HG02678 (cell line): ENCODE measurements at regions not wholly inside any gene's neighbourhood (a gene's known extent, or its start where the extent isn't known, plus 50 kb on each side); places are given as distances from the start of the nearest gene placed in this dataset.
"Not testable (repeated sequence)": the region's sequence is repeated elsewhere in the genome, so short reads cannot be mapped to it uniquely, and the experiment has no call there.

ENCODE experiments used
- ATAC-seq: cut with Tn5 transposase; IDR thresholded peaks from one replicate; pipeline ENCODE4 v1.9.1; 2021; ENCODE audit warnings: mild to moderate bottlenecking, moderate library complexity; ENCODE audit not compliant: unreplicated experiment

DNA sequence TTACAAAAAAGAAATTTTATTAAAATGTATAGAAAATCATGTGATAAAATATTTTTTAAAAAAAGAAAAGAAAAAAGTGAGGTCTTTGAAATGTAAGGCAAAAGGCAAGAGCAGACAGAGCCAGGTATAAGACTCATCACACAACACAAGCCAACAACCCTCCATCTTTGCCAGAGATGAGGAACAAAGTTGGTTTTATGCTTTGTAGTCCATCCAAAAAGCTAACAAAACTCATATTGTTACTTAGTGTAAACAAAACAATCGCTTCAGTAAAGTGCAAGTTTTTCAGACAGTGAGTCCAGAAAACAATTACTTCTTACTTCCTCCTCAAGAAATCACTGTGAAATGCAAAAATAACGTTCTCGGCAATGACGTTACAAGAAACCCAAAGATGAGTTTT, 233.9 kb upstream of the FRG1 start:
- not testable (repeated sequence) for ATAC-seq

DNA sequence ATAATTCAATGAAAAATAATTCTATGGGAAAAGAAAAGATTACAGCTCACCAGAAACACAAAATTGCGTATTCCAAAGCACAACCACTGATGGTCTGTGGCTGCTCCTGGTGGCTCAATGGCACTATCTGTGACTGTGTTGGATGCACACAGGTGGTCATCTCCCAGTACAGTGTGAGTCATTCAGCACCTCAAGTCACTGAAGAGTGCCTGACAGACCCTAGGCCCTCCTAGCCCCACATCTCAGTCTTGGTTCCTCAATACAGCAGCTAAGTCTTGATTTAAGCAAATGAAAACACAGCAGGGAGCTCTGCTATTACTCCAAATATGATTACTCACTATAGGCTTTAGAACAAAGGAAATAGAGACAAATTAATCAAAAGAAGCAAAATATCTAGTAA, 233.4 kb upstream of the FRG1 start:
- ATAC-seq = not testable (repeated sequence)

DNA sequence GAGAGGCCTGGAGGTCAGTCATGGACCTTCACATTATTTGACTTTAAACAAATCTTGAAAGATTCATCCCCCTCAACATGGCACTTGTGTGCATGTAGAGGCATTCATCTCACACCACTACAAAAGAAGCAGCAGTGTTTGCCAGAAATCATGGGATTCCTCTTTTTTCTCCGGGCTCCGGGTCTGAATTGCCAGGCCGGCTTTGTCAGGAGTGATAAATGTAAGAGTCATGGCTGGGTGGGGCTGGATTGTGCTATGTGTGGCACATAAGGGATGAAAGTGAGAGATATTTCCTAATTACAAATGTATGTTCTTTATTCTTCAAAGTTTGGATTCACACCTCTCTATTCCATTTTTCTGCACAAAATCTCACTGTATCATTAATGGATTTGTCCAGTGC, 228.7 kb upstream of the FRG1 start:
- ATAC-seq = not testable (repeated sequence)

DNA sequence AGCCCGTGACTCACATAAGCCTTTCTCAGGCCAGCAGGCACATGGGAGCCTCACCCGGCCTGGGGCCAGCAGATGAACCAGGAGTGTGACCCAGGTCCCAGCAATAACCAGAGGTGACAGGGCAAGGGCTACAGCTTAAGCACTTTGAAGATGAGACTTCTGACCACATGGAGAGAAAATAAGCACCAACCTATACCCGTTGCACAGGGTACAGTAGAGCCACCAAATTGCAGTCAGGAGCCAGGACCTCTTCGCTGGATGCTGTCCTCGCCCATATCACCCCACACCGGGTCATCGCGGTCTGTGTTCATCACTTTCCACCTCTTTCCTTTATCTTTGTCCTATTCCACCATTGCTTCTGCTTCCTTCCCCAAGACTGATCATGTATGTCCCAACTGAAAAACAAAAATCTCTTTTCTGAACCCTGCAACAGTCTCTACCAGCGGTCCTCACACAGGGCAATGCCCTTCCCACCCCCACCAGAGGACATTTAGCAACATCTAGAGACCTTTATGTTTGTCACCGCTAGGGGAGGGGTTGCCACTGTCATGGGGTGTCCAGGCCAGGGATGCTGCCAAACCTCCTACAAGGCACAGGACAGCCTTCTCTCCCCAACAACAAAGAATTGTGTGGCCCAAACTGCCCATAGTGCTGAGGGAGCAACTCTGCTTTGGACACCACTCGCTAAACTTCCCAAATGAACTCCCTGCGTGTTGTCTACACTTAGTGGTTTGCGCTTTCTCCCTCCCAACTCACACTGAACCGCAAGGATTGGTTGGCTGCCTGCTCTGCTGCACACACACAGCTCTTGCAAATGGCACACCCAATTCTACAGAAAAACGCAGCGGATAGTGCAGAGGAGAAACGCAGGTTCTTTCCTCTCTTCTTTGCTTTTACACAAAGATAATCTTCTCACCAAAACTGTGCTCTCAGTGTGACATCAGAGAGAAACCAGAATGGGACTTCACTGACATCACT, 219.4 kb upstream of the FRG1 start:
- not testable (repeated sequence) for ATAC-seq

DNA sequence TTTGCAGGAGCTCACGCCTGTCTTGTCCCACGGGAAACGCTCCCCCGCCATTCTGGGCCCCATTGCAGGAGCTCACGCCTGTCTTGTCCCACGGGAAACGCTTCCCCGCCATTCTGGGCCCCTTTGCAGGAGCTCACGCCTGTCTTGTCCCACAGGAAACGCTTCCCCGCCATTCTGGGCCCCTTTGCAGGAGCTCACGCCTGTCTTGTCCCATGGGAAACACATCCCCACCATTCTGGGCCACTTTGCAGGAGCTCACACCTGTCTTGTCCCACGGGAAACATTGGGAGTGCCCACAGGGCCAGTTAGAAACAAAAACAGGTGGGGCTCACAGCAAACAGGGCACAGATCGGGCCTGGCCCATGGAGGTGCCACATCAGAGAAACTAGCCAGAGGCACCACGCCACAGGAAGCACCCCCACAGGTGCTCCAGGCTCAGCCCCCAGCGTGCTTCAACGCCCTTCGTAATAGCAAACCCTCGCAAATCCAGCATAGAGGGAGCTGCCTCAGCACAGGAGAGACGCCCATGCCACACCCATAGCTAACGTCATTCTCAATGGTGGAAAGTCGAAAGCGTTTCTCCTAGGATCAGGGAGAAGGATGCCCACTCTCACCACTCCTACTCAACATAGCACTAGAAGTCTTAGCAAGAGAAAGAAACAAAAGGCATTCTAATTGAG, 218.2 kb upstream of the FRG1 start:
- ATAC-seq = not testable (repeated sequence)

DNA sequence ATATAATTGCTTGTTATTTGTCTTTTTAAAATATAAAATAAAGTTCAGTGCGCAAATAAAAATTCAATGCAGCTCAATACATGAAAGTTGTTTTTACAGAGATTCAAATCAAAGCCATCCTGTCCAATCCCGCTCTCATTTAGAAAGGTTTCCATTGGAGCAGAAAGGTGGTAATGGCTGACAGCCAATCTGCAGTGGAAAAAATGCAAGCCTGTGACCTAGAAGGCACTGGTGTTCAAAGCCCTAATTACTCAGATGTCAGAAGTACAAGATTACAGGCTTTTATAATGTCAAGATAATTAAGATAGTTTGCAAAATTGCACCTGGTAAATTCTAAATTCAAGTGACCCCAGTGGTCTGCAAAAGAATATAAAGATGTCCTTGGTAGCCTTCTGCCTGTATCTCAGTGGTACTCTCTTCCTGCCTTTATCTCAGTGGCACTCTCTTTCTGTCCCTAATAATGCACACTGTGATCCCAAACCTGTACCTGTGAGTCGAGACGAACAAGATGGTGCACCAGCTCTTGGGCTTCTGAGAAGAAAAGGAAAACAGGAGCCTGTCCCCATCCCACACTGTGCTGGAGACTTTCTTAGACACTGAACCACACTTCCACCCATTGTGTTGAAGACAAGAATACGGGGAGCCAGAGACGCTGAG, 212.6 kb upstream of the FRG1 start:
- ATAC-seq = not testable (repeated sequence)

DNA sequence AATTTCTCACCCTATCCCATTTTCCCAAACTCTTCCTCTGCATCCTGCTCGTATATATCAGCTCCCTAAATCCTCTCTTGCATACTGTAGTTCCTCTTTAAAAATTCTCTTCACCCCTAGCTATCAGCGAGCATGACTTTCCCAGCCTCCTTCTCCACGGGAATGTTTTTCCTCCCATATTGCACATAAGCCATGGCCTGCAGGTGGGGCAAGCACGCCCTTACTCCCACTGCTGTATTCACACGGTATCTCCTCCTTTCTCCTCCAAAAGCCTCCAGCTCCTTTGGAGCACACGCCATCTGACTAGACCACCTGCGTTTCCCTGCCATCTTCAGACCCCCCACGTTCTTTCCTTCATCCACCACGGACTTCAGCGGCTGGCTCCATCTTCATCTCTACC, 208.7 kb upstream of the FRG1 start:
- not testable (repeated sequence) for ATAC-seq

DNA sequence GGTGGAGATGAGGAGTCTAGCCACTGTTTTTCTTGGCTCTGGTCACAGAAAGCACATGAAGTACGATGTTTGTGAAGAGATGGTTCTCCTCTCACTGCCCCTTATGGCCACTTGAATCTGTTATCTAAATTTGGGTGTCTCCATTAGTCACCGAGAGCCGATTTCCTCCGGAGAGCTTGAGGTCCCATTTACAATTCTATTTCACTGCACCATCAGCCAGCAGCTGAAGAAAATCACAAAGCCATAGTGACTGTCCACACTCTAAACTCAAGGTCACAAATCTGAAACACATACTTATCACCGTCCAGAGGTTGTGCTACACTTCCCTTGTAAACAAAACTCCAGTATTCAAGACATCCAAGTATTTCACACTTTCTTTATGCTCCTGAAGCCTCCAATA, 207.2 kb upstream of the FRG1 start:
- not testable (repeated sequence) for ATAC-seq

DNA sequence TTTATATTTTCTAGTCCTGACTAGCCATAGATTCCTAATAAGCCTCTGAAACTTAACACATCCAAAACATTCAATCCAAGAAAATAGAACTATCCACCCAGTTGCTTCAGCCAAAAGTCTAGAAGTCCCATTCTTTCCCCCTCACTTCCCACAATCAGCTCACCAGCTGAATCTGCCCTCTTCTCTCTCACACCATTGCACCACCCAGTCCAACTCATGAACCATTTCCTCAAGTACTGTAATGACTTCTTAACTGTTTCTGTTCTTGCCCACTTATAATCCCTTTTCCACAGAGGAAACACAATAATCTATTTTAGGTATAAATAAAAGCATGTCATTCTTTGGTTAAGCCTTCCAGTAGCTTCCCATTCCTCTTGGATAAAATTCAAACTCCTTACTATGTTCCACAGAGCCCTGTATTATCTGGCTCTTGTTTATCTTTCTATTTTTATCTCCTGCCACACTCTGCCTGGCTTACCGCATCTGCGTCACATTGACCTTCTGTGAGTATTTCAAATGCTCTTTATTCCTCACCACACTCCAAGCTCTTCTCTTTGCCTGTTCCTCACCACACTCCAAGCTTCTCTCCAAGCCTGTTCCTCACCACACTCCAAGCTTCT, 205.9 kb upstream of the FRG1 start:
- not testable (repeated sequence) for ATAC-seq

DNA sequence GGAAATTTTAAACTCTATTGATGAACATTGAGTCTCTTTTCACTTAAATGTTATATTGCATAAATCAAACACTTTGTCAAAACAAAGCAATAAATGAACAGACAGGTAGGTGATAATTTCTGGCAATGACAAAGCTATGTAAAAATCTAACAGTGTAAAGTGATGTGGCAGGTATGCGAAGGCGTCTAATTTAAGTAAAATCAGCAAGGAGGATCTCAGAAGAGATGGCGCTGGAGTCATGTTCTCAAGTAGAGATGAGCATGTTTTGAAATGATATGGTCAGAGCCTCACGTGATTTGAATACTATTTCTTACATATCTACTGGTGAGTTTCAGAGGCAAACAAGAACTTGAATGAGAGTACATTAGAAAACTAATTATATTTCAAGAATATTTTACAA, 204.0 kb upstream of the FRG1 start:
- ATAC-seq = not testable (repeated sequence)

DNA sequence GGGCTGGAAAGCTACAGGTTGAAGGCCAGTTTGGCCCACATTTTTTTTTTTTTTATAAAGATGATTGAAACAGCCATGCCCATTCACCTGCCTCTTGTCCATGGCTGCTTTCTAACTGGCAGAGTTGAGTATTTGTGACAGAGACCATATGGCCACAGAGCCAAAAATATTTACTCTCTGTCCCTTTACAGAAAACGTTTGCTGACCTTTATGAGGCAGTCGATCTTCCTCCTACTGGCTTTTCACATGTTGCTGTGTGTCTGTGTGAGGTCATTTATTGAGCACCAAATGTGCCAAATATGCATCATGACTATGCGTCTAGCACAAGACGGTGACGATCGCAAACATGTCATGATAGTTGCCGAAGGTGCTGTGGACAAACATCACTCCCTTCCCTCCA, 200.6 kb upstream of the FRG1 start:
- not testable (repeated sequence) for ATAC-seq

DNA sequence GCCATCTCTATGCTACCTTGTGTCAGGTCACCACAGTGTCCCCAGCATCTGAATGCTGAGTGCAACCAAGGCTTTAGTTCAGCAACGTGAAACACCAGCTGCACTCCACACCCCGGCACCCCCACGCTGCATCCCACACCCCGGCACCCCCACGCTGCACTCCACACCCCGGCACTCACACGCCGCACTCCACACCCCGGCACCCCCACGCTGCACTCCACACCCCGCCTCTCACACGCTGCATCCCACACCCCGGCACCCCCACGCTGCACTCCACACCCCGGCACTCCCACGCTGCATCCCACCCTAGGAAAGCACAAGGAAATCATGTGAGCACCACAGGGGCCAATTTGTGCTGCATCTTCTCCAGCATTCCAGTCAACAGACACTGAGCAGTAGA, 199.8 kb upstream of the FRG1 start:
- no peak for ATAC-seq

DNA sequence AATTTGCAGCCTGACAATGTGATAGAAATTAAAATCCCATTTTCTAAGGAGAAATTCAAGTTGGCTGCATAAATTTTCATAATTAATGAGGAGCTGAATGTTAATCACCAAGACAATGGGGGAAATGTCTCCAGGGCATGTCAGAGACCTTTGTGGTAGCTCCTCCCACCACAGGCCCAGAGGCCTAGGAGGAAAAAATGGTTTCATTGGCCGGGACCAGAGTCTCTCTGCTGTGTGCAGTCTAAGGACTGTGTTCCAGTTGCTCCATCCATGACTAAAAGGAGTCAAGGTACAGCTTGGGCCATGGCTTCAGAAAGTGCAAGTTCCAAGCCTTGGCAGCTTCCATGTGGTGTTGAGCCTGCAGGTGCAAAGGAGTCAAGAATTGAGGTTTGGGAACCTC, 187.6 kb upstream of the FRG1 start:
- ATAC-seq = not testable (repeated sequence)

DNA sequence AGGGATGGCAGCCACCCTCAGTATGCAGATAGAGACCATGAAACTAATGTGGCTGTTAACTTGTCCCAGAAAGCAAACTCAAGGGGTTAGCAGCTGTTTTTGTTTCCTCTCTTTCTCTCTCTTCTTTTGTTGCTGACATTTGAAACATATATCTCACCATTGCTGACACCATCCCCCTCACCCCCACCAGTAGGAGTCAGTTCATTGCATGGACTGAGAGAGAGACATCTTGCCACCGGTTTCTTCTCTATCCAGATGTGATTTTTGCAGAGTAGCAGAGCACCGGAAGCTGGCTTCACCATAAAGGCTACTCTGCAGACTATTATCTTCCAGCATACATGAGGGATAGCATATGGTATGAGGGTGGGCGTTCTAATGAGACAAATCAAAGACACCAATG, 177.1 kb upstream of the FRG1 start:
- no peak for ATAC-seq

DNA sequence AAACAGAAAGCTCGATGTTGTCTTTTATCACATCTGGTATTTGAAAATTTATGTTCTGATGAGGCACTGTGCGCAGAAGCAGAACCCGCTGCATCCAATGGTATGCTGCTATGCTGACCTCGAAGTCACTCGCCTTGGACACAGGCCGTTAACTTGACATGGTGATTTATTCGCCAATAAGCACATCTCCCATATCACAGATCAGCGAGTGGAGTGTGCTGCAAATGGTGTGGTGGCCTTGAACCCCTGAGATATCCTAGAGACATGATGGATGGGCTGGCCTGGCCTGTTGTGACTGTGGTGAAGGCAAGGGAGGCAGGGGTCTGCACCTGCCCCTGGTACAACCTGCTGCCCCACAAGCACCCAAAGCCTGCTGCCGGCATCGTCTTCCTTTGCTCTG, 175.4 kb upstream of the FRG1 start:
- no peak for ATAC-seq

DNA sequence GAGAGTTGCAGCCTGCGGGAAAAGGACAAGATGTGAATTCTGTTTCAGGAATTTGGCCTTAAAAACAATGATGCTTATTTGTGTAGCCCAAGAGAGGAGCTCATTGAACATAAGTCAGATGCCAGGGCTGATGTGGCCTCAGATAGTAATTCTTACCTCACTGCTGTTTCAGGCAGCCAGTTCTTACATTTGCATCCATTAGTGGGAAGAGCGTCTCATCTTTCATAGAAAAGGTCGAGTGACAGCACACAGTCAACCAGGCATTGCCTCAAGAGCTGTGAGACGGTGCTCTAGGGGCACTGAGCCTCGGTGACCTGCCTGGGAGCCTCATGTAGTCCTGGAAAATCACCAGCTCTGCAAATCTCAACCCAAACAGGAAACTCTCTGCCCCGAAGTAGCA, 174.9 kb upstream of the FRG1 start:
- ATAC-seq = no peak

DNA sequence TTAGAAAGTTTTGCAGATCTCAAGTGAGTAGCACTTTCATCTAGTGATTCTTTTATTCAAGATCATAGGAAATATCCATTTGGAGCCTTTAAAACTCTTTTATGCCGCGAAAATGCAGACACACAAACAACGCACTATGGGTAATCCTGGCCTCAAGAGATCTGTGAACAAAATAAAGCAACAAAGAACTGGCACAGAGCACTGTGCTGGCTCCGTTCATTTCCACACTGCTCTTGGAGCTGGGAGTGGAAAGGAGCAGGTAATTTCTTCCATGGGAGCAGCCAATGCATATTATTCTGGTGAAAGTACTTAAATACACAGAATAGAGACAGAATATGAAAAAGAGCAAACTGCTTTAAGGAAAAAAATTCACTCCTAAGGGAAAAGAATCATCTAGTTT, 172.7 kb upstream of the FRG1 start:
- ATAC-seq = no peak

DNA sequence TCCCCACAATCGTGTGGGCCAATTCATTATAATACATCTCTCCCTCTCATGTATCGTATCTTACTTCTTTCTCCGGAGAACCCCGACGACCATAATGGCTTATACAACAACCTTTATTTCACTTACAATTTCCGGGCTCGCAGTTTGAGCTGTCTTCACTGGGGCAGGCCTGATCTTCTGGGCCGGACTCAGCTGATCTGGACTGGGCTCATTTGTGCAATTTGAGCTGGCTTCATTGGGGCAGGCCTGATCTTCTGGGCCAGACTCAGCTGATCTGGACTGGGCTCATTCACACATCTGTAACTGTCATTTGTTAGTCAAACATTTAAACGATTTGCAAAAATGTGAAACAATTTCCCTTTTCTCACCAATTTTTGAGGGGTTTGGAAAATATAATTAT, 171.5 kb upstream of the FRG1 start:
- ATAC-seq = no peak

DNA sequence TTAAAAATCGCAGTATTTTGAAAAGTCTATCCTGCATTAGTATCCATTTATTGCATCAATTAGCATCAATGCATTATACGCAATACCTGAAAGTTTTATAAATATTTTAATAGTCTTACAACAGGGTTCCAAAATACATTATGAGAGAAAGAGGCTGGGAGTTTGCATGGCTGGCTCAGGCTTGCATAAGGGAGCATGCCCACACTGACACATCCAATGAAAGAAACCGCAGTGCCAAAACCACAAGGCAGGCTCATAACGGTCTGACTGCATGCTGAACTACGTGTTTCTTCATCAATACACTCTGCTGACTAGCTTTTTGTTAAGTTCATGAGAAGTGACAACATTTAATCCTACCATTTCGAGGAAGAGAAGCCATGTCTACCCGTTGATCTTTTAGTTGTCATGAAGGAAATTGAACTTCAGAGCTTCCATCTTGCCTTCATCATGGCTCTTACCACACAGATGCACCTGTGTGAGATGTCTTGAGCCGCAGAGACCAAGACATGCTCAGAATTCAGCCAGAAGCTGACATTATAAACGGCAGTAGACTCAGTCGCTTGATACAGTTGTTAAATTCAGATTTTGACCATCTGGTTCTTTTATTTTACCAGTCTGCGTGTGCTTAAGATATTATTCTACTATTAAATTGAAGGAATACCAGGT, 168.8 kb upstream of the FRG1 start:
- ATAC-seq = no peak

DNA sequence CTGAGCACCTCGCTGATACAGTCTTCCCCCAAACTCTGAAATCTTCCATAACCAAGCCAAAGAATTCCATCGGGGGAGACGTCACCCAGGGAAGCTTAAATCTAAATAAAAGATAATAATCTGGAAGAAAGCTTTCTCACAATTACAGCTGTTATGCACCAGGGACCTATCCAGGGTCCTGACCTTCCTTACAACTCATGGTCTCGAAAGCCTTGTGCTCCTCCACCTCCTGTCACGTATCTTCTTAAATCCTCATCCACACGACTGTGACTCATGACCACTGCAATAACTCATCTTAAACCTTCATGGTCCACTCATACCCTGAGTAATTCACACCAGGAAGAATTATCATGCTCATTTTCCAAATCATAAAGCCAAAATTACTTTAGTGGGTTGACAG, 166.8 kb upstream of the FRG1 start:
- no peak for ATAC-seq
